ENCODE measurements at regions not wholly inside any gene's neighbourhood (a gene's known extent, or its start where the extent isn't known, plus 50 kb on each side); places are given as distances from the start of the nearest gene placed in this dataset.

DNA sequence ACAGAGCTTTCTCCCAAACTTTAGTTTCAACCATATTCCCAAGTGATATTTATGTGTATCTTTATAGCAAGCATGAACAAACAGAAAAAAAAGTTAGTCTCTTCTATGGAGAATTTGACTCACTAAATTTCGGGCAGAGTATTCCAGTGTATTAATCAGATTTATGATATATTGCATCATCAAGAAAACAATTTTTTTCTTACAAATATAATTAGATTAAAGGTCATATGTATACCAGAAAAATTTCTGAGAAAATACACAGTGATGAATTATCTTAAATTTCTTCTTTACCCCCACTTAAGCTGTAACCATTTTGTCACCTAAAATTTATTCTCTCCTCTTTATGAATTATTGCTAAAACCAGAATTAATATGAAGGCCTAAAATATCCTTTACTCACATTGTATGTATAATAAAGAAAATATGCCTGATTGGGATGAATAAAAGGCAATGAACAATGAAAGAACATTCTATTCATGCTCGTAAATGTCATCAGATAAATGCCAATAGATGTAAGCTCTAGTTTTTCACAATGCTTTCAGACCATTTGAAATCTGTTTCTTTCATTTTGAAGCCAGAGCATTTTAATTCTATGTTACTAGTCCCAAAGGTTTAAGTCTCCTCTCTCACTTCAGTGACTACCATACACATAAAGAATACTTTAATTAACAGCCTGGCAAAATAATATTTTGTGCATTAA is 192.1 kb downstream of the HGF start:
- Histone ChIP-seq H3K4me3 (ENCODE audit: low read length in 2 of 2) (no peak overlapping the region), H4K8ac (ENCODE audit: low read depth, low read length) (no peak overlapping the region), H3K27me3 (ENCODE audit: control insufficient read depth in 3 of 3, insufficient read depth in 3 of 3, low read depth in 1 of 3, low read length in 3 of 3) (no peaks in the 10 kb centered on the region), H2AFZ (ENCODE audit: low read length) (no peak overlapping the region), H2BK5ac (ENCODE audit: low read length) (no peak overlapping the region), H3K27ac (replicated peaks; ENCODE audit: low read length) (no peak overlapping the region), H3K14ac (ENCODE audit: low read length) (no peak overlapping the region), H3K18ac (ENCODE audit: low read length) (no peak overlapping the region), H4K91ac (ENCODE audit: low read depth, low read length, poor library complexity) (no peak overlapping the region), H3K9me3 (replicated peaks in 1 of 2; ENCODE audit: control insufficient read depth in 2 of 2, insufficient read depth in 1 of 2, low read depth in 1 of 2, low read length in 2 of 2) (no peaks in the 10 kb centered on the region), H3K23ac (ENCODE audit: low read depth, low read length, poor library complexity) (no peak overlapping the region), H3K4ac (ENCODE audit: low read length) (no peak overlapping the region), H3K4me2 (ENCODE audit: insufficient read depth, low read length, poor library complexity, severe bottlenecking) (no peak overlapping the region), H3K4me1 (ENCODE audit: control insufficient read depth in 2 of 2, insufficient read depth in 1 of 2, low read depth in 1 of 2, low read length in 2 of 2) (no peaks in the 10 kb centered on the region), H3K9ac (ENCODE audit: low read depth, low read length, poor library complexity) (no peak overlapping the region), H2BK15ac (ENCODE audit: low read length) (no peak overlapping the region), H3K36me3 (replicated peaks in 1 of 2; ENCODE audit: control insufficient read depth in 2 of 2, insufficient read depth in 2 of 2, low read length in 2 of 2) (no peaks in the 10 kb centered on the region), H3K79me1 (ENCODE audit: low read depth, low read length) (no peaks in the 10 kb centered on the region), H2BK12ac (ENCODE audit: low read length) (no peak overlapping the region), H2BK120ac (ENCODE audit: low read depth, low read length) (no peak overlapping the region), H2AK5ac (ENCODE audit: low read depth, low read length) (no peak overlapping the region)
- DNase-seq (ENCODE audit: low spot score), result no peak
- WGBS, 2 donors (ENCODE audit: extremely low coverage in 2 of 2, insufficient read length in 2 of 2, insufficient replicate concordance in 1 of 2), result no CpG with 5 or more reads among the region's 2 CpGs

DNA sequence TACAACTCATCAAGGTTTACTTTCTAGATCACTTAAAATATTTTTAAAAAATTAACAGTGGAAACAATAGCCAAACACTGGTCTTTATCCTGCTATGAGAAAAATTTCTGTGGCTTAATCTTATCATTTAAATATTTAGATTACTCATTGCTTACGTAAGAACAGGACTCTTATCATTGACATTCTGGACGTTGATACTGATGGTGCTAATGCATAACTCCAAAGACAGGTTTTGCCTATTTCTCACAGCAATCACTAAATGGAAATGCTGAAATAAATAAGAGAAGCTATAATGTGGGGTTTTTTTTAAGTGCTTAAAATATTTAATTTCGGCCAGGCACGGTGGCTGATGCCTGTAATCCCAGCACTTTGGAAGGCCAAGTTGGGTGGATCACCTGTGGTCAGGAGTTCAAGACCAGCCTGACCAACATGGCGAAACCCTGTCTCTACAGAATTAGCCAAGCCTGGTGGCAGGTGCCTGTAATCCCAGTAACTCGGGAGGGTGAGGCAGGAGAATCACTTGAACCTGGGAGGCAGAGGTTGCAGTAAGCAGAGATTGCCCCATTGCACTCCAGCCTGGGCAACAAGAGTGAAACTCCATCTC is 195.0 kb downstream of the HGF start:
- no peak overlapping the region for H4K8ac ChIP-seq (ENCODE audit: low read depth, low read length)
- H3K9me3 ChIP-seq (replicated peaks in 1 of 2; ENCODE audit: control insufficient read depth in 2 of 2, insufficient read depth in 1 of 2, low read depth in 1 of 2, low read length in 2 of 2), result no peaks in the 10 kb centered on the region
- DNase-seq (ENCODE audit: low spot score), result no peak
- no peak overlapping the region for H2BK120ac ChIP-seq (ENCODE audit: low read depth, low read length)
- WGBS, 2 donors (ENCODE audit: extremely low coverage in 2 of 2, insufficient read length in 2 of 2, insufficient replicate concordance in 1 of 2), result no CpG with 5 or more reads among the region's 6 CpGs
- no peak overlapping the region for H3K14ac ChIP-seq (ENCODE audit: low read length)
- no peaks in the 10 kb centered on the region for H3K36me3 ChIP-seq (replicated peaks in 1 of 2; ENCODE audit: control insufficient read depth in 2 of 2, insufficient read depth in 2 of 2, low read length in 2 of 2)
- no peak overlapping the region for H2BK12ac ChIP-seq (ENCODE audit: low read length)
- H3K23ac ChIP-seq (ENCODE audit: low read depth, low read length, poor library complexity), result no peak overlapping the region
- no peak overlapping the region for H3K27ac ChIP-seq (replicated peaks; ENCODE audit: low read length)
- H2BK5ac ChIP-seq (ENCODE audit: low read length), result no peak overlapping the region
- no peak overlapping the region for H3K4me2 ChIP-seq (ENCODE audit: insufficient read depth, low read length, poor library complexity, severe bottlenecking)
- no peaks in the 10 kb centered on the region for H3K27me3 ChIP-seq (ENCODE audit: control insufficient read depth in 3 of 3, insufficient read depth in 3 of 3, low read depth in 1 of 3, low read length in 3 of 3)
- no peak overlapping the region for H4K91ac ChIP-seq (ENCODE audit: low read depth, low read length, poor library complexity)
- H3K9ac ChIP-seq (ENCODE audit: low read depth, low read length, poor library complexity), result no peak overlapping the region
- H2AK5ac ChIP-seq (ENCODE audit: low read depth, low read length), result no peak overlapping the region
- no peak overlapping the region for H3K4ac ChIP-seq (ENCODE audit: low read length)
- H3K18ac ChIP-seq (ENCODE audit: low read length), result no peak overlapping the region
- H3K79me1 ChIP-seq (ENCODE audit: low read depth, low read length), result no peaks in the 10 kb centered on the region
- H2AFZ ChIP-seq (ENCODE audit: low read length), result no peak overlapping the region
- H3K4me1 ChIP-seq (ENCODE audit: control insufficient read depth in 2 of 2, insufficient read depth in 1 of 2, low read depth in 1 of 2, low read length in 2 of 2), result no peaks in the 10 kb centered on the region
- no peak overlapping the region for H2BK15ac ChIP-seq (ENCODE audit: low read length)
- no peak overlapping the region for H3K4me3 ChIP-seq (ENCODE audit: low read length in 2 of 2)

DNA sequence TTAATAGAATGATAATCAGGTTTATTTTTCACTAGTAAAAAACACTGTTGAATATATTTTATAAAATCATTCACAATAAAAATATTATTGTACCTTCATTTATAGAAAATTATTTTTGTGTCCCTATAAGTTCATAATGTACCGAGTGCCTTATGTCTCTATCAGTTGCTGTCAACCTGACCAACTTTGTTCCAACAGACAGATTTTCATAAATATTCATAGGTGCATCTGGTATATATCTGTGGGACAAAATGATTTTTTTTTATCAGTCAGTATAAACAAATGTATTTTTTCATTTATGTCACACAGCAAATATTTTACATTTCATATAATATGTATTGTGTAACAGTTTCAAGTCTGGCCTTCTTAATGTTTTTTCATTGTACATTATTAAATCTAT is 195.9 kb downstream of the HGF start:
- no peaks in the 10 kb centered on the region for H3K36me3 ChIP-seq (replicated peaks in 1 of 2; ENCODE audit: control insufficient read depth in 2 of 2, insufficient read depth in 2 of 2, low read length in 2 of 2)
- no CpG with 5 or more reads among the region's 1 CpG for WGBS, 2 donors (ENCODE audit: extremely low coverage in 2 of 2, insufficient read length in 2 of 2, insufficient replicate concordance in 1 of 2)
- no peak overlapping the region for H3K14ac ChIP-seq (ENCODE audit: low read length)
- H3K9ac ChIP-seq (ENCODE audit: low read depth, low read length, poor library complexity), result no peak overlapping the region
- no peak overlapping the region for H2AFZ ChIP-seq (ENCODE audit: low read length)
- no peaks in the 10 kb centered on the region for H3K9me3 ChIP-seq (replicated peaks in 1 of 2; ENCODE audit: control insufficient read depth in 2 of 2, insufficient read depth in 1 of 2, low read depth in 1 of 2, low read length in 2 of 2)
- H3K18ac ChIP-seq (ENCODE audit: low read length), result no peak overlapping the region
- no peak overlapping the region for H2BK12ac ChIP-seq (ENCODE audit: low read length)
- no peak overlapping the region for H4K91ac ChIP-seq (ENCODE audit: low read depth, low read length, poor library complexity)
- no peak overlapping the region for H2BK15ac ChIP-seq (ENCODE audit: low read length)
- no peak overlapping the region for H3K4me3 ChIP-seq (ENCODE audit: low read length in 2 of 2)
- H3K4me2 ChIP-seq (ENCODE audit: insufficient read depth, low read length, poor library complexity, severe bottlenecking), result no peak overlapping the region
- H3K23ac ChIP-seq (ENCODE audit: low read depth, low read length, poor library complexity), result no peak overlapping the region
- no peak overlapping the region for H2BK120ac ChIP-seq (ENCODE audit: low read depth, low read length)
- H3K27ac ChIP-seq (replicated peaks; ENCODE audit: low read length), result no peak overlapping the region
- no peak overlapping the region for H3K4ac ChIP-seq (ENCODE audit: low read length)
- no peak overlapping the region for H2AK5ac ChIP-seq (ENCODE audit: low read depth, low read length)
- no peak for DNase-seq (ENCODE audit: low spot score)
- H3K79me1 ChIP-seq (ENCODE audit: low read depth, low read length), result no peaks in the 10 kb centered on the region
- H2BK5ac ChIP-seq (ENCODE audit: low read length), result no peak overlapping the region
- no peaks in the 10 kb centered on the region for H3K4me1 ChIP-seq (ENCODE audit: control insufficient read depth in 2 of 2, insufficient read depth in 1 of 2, low read depth in 1 of 2, low read length in 2 of 2)
- no peaks in the 10 kb centered on the region for H3K27me3 ChIP-seq (ENCODE audit: control insufficient read depth in 3 of 3, insufficient read depth in 3 of 3, low read depth in 1 of 3, low read length in 3 of 3)
- H4K8ac ChIP-seq (ENCODE audit: low read depth, low read length), result no peak overlapping the region

DNA sequence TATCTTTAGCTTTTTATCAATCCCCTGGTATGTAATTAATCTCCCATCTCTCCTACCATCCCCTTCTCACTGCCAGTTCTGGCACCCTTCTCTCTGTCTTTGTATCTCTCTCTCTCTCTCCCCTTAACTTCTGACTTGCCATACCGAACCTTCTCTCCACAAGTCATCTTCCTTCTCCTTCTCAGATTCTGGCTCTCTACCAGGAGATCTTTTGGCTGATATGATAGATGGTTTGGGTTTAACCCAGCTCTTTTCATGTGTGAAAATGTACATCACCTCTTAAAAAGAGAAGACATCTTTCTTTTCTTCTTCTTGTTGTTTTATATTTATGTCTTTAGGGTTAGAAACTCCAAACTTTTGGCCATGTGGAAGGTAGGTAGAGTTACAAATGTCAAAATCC is 196.7 kb downstream of the HGF start:
- no peak overlapping the region for H3K4ac ChIP-seq (ENCODE audit: low read length)
- H4K8ac ChIP-seq (ENCODE audit: low read depth, low read length), result no peak overlapping the region
- H2BK5ac ChIP-seq (ENCODE audit: low read length), result no peak overlapping the region
- H3K9ac ChIP-seq (ENCODE audit: low read depth, low read length, poor library complexity), result no peak overlapping the region
- no peak overlapping the region for H2BK120ac ChIP-seq (ENCODE audit: low read depth, low read length)
- no peaks in the 10 kb centered on the region for H3K9me3 ChIP-seq (replicated peaks in 1 of 2; ENCODE audit: control insufficient read depth in 2 of 2, insufficient read depth in 1 of 2, low read depth in 1 of 2, low read length in 2 of 2)
- no peak overlapping the region for H3K14ac ChIP-seq (ENCODE audit: low read length)
- no peak overlapping the region for H3K4me3 ChIP-seq (ENCODE audit: low read length in 2 of 2)
- no peak overlapping the region for H4K91ac ChIP-seq (ENCODE audit: low read depth, low read length, poor library complexity)
- H3K18ac ChIP-seq (ENCODE audit: low read length), result no peak overlapping the region
- no peaks in the 10 kb centered on the region for H3K79me1 ChIP-seq (ENCODE audit: low read depth, low read length)
- DNase-seq (ENCODE audit: low spot score), result no peak
- WGBS, 2 donors (ENCODE audit: extremely low coverage in 2 of 2, insufficient read length in 2 of 2, insufficient replicate concordance in 1 of 2), result no CpG with 5 or more reads among the region's 1 CpG
- H2BK12ac ChIP-seq (ENCODE audit: low read length), result no peak overlapping the region
- no peaks in the 10 kb centered on the region for H3K36me3 ChIP-seq (replicated peaks in 1 of 2; ENCODE audit: control insufficient read depth in 2 of 2, insufficient read depth in 2 of 2, low read length in 2 of 2)
- no peak overlapping the region for H2AK5ac ChIP-seq (ENCODE audit: low read depth, low read length)
- no peak overlapping the region for H3K23ac ChIP-seq (ENCODE audit: low read depth, low read length, poor library complexity)
- H2BK15ac ChIP-seq (ENCODE audit: low read length), result no peak overlapping the region
- no peak overlapping the region for H2AFZ ChIP-seq (ENCODE audit: low read length)
- H3K27ac ChIP-seq (replicated peaks; ENCODE audit: low read length), result no peak overlapping the region
- no peaks in the 10 kb centered on the region for H3K4me1 ChIP-seq (ENCODE audit: control insufficient read depth in 2 of 2, insufficient read depth in 1 of 2, low read depth in 1 of 2, low read length in 2 of 2)
- no peaks in the 10 kb centered on the region for H3K27me3 ChIP-seq (ENCODE audit: control insufficient read depth in 3 of 3, insufficient read depth in 3 of 3, low read depth in 1 of 3, low read length in 3 of 3)
- H3K4me2 ChIP-seq (ENCODE audit: insufficient read depth, low read length, poor library complexity, severe bottlenecking), result no peak overlapping the region

Data from neuronal stem cell (in vitro differentiated cells).